GM18868 (cell line): ENCODE measurements at regions not wholly inside any gene's neighbourhood (a gene's known extent, or its start where the extent isn't known, plus 50 kb on each side); places are given as distances from the start of the nearest gene placed in this dataset.

Experiments
- ATAC-seq: cut with Tn5 transposase; IDR thresholded peaks from one replicate; pipeline ENCODE4 v1.9.1; 2021; ENCODE audit warnings: mild to moderate bottlenecking, moderate library complexity; ENCODE audit not compliant: unreplicated experiment

GRCh38 chr16:24414534-24414933 is 124.8 kb upstream of the RBBP6 start:
- no peak for ATAC-seq

DNA sequence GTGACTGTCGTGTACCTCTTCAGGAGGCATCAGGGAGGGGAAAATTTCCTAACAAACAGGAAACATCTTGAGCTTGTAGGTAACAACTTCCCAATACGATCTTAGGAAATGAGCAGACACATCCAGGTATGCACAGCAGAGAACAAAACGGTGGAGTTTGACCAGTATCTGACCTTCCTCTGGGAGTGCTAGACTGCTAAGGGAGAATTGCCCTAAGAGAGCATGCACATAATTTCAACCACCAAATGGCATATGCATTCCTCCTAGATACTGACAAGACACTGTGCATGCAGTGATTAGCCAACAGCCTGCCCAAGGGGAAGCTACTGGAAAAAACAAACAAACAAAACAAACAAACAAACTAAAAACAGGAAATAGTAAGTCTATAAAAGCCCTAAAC is 120.6 kb upstream of the RBBP6 start:
- no peak for ATAC-seq

DNA sequence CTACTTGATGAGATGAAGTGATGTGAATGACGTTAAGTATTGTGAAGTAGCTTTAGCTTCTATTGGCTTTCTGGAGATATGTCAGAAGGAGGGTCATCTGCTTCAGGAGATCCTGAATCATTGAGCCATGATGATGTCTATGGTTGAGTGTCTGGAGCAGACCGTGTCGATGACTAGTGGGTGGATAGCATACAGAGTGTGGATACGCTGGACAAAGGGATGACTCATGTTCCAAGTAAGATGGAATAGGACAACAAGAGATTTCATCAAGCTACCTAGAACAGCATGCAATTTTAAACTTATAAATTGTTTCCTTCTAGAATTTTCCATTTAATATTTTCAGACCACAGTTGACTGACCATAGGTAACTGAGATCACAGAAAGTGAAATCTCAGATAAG is 116.1 kb upstream of the RBBP6 start:
- no peak for ATAC-seq

GRCh38 chr16:24424364-24424763 is 115.0 kb upstream of the RBBP6 start:
- no peak for ATAC-seq

DNA sequence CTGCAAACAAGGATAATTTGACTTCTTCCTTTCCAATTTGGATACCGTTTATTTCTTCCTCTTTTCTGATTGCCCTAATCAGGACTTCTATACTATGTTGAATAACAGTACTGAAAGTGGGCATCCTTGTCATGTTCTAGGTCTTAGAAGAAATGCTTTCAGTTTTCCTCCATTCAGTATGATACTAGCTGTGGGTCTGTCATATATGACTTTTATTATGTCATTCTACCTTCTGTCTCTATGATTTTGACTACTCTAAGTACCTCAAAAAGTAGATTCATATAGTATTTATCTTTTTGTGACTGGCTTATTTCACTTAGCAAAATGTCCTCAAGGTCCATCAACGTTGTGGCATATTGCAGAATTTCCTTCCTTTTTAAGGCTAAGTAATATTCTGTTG is 111.5 kb upstream of the RBBP6 start:
- ATAC-seq, result no peak

DNA sequence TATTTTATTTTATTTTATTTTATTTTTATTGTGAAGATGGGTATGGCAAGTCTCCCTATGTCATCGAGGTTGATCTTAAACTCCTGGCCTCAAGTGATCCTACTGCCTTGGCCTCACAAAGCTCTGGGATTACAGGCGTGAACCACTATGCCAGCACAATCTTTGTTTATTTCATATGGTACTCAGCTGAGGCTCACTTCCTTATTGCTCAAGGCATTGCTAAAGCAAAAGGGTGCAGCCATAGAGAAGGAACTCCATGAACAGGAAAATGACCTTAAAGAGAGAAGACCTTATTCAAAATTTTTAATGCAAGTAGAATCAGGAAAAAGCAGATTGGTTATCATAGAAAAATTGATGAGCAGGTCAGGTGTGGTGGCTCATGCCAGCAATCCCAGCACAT is 110.6 kb upstream of the RBBP6 start:
- no peak for ATAC-seq

- peak; percentile 57 for ATAC-seq
Observed at GRCh38 chr16:24430954-24431760, 108.2 kb upstream of the RBBP6 start.

DNA sequence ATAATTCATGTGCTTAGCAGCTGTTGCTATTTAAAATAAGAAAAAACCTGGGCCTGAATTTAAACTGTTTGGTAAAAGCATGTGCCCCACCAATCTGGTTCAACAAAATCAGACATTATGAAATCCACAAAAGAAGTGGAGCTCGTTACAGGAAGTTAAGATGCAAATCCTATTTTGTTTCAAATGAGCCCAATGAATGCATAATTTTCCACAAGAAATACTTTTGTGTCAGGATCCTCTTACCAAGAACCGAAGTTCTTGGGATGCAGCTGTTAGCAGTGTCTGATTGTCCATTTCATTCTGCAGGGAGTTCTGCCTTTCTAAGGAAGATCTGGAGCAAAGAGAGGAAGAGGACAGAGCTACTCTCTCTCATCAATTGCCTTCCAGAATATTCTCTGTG is 105.7 kb upstream of the RBBP6 start:
- ATAC-seq, result no peak

- ATAC-seq, result no peak
Observed at GRCh38 chr16:24440306-24440705, 99.1 kb upstream of the RBBP6 start.

GRCh38 chr16:24442631-24443030 is 96.7 kb upstream of the RBBP6 start:
- ATAC-seq, result no peak

DNA sequence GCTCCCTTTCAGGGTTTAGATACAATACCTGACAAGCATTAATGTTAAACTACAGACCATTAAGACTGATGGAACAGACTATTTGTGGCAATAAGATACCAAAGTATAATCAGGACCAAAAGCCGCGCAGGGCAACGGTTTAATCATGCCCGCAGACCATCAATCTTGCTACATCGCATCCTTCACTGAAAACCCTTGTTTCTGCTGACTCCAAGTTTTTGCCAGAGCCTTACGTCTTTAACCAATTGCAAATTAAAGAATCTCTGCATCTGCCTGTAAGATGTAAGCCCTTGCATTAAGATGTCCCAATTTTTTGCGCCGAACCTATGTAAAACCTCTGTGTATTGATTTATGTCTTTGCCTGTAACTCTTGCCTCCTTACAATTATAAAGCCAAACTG is 94.2 kb upstream of the RBBP6 start:
- no peak for ATAC-seq

- no peak for ATAC-seq
Observed at GRCh38 chr16:24446189-24446588, 93.2 kb upstream of the RBBP6 start.

GRCh38 chr16:24452724-24453123 is 86.6 kb upstream of the RBBP6 start:
- ATAC-seq, result no peak

DNA sequence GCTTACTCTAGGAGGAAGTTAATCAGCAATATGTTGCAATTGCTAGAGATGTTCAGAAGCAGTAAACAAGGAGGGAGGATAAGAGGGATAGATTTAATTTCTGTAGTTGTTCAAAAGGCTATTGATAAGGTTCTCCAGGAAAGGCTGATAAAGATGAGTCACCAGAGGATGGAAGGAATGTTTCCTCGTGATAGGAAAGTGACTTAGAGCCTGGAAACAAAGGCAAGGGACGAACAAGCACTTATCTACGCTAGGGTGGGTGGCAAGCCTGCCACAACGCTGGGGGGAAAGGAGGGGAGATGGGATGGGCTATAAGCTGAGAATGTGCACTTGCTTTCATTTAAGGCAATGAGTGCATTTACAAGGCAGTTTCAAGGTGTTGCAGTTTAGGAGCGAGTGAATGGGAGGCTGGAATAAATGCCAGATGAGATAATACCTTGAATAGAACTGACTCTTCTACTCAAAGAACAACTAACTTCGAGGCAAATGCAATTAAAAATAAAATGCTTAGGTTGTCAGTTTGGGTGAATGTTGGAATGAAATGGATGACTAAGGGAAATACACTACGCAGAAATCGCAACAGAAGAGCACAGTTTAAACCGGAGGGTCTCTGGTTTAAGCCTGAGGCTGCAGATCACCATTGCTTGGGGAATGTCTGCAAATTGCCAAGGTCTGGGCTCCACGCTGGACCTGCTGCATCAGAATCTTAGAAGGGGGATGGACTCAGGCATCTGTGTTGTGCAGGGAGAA is 76.0 kb upstream of the RBBP6 start:
- ATAC-seq, result no peak

DNA sequence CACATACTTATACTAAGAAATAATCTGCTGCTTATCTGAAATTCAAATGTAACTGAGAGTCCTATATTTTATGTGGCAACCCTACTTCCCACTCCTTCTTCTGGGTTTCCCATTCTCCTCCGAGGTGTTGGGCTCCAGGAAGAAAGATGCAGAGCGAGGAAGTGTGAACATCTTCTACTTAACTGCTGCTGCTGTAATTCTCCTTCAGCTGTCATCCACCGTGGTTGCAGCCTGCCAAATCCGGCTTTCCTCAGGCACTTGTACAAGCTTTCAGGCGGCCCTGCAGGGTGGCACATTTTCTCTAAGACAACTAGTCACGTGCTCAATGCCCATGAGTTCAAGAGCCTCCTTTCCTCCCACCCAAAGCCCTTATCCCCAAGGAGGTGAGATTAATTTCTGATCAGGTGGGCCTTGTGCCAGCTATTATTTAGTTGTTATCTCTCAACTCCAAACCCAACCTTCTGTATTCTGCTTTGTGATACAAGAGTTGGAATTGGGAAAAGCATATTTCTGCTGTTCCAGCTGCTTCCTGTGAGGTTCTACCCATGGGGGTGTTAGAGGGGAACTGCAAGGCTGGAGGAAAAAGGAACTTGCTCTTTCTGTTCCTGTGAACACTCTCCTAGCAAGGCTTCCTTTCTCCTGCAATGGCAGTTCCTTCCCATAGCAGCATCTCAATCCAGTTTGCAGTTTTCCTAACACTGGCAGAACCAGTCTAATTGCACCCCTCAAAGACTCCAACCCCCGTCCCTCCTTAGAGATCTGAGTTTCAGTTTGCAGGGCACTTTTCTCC is 67.6 kb upstream of the RBBP6 start:
- ATAC-seq, result no peak

GRCh38 chr16:24477492-24477891 is 61.9 kb upstream of the RBBP6 start:
- ATAC-seq, result no peak

DNA sequence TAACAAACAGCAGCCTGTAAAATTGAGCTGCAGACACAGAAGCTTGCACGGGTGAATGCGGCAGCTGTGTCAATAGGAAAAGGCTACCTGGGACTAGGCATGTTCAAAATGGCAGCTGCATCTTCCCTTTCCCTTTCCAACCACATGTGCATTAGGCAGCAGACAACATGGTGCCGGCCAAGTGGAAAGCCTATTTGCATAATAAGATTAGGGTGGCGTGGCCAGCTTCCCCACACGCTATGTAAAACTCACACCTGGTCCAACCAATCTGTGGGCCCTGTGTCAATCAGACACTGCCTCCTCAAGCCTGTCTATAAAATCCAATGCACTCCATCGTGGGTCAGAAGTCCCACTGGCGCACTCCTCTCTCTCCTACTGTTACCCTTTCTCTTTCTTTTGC is 61.0 kb upstream of the RBBP6 start:
- no peak for ATAC-seq

DNA sequence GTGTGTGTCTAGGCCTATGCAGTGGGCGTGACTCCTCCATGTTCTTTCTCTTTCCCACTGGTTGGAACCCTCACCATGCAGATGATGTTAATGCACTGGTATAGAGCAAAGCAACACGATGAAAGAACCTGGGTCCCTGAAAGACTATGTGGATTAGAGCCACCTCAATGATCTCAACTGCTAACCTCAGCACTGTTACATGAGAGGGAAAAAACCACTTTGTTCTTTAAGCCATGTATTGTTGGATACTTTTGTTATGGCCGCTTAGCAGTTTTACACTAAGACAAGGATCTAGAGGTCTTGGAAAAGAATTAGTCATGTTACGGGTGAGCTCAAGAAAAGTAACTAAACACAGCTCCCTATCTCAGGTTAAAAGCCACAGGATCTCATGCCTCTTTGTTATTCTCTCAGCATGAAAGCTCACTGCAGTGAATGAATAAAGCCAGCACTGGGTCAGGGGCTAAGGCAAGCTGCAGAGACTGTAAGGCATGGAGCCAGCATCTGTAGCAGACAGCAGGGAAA is 56.6 kb upstream of the RBBP6 start:
- ATAC-seq, result no peak

- no peak for ATAC-seq
Observed at GRCh38 chr16:24488045-24488444, 51.3 kb upstream of the RBBP6 start.
